ENCODE measurements at regions not wholly inside any gene's neighbourhood (a gene's known extent, or its start where the extent isn't known, plus 50 kb on each side); places are given as distances from the start of the nearest gene placed in this dataset.

- FAIRE-seq (no peak), DNase-seq (ENCODE audit: insufficient read length, low spot score) (no peak)
- no peak for TF ChIP-seq CTCF (IDR thresholded peaks at IDR 0.05; ENCODE audit: insufficient read depth, missing control alignments)
These were observed 505.0 kb downstream of the ELAVL2 start for GRCh38 chr9:23321049-23321448.

DNA sequence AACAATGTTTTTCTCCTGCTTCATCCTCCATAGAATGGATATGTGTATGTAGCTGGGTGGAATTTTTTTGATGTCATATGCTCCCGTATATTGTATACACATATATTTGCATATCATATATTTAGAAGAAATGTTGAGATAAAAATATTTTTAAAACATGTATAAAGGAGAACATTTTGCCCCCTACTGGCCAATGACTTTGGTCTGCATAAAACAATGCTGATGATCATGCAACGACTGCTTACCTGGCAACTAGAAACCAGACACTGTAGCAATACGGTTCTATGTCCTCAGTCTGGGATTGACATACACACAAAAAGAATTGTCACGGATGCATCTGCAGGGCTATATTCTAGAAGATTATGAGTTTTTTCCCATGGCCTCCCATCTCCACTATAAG lies 503.6 kb downstream of the ELAVL2 start:
- no peak for DNase-seq (ENCODE audit: insufficient read length, low spot score)
- TF ChIP-seq CTCF (IDR thresholded peaks at IDR 0.05; ENCODE audit: insufficient read depth, missing control alignments) = peak; percentile 24
- FAIRE-seq = no peak

- DNase-seq (ENCODE audit: insufficient read length, low spot score) = no peak
- FAIRE-seq = no peak
- no peak for TF ChIP-seq CTCF (IDR thresholded peaks at IDR 0.05; ENCODE audit: insufficient read depth, missing control alignments)
These were observed 501.5 kb downstream of the ELAVL2 start for GRCh38 chr9:23324511-23324910.

- FAIRE-seq (no peak), DNase-seq (ENCODE audit: insufficient read length, low spot score) (no peak)
- no peak for TF ChIP-seq CTCF (IDR thresholded peaks at IDR 0.05; ENCODE audit: insufficient read depth, missing control alignments)
These were observed 499.4 kb downstream of the ELAVL2 start for GRCh38 chr9:23326597-23326996.

- DNase-seq (ENCODE audit: insufficient read length, low spot score) (no peak), FAIRE-seq (no peak)
- TF ChIP-seq CTCF (IDR thresholded peaks at IDR 0.05; ENCODE audit: insufficient read depth, missing control alignments) = no peak
These were observed 484.7 kb downstream of the ELAVL2 start for GRCh38 chr9:23341346-23341745.

GRCh38 chr9:23342291-23342690 lies 483.7 kb downstream of the ELAVL2 start:
- no peak for TF ChIP-seq CTCF (IDR thresholded peaks at IDR 0.05; ENCODE audit: insufficient read depth, missing control alignments)
- FAIRE-seq (no peak), DNase-seq (ENCODE audit: insufficient read length, low spot score) (no peak)

DNA sequence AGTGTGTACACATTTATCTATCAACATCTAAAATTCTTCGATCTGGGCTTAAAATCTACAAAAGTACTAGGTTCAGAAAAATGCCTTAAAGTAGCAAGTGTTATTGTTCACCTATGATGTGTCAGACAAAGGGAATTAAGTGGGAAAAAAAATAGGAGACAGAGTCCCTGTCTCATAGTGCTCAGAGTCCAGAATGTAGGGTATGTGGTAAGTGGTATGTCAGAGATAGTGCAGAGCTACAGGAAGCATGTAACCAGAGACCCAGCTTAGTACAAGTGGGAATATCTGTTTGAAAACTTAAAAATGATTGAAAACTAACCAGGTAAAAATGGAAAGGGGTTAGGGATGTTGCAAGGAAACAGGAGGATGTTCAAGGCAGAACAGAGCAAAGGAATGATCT lies 482.8 kb downstream of the ELAVL2 start:
- no peak for TF ChIP-seq CTCF (IDR thresholded peaks at IDR 0.05; ENCODE audit: insufficient read depth, missing control alignments)
- no peak for DNase-seq (ENCODE audit: insufficient read length, low spot score)
- peak; percentile 46 for FAIRE-seq

Measured in D721Med (cell line).